GM12873 (cell line): ENCODE measurements at regions not wholly inside any gene's neighbourhood (a gene's known extent, or its start where the extent isn't known, plus 50 kb on each side); places are given as distances from the start of the nearest gene placed in this dataset.

Source experiments
- CTCF ChIP-seq: IDR thresholded peaks from 2 replicates; pipeline ENCODE4 v1.5.1; 2012; ENCODE audit warnings: low read depth, mild to moderate bottlenecking, moderate library complexity, low read length, control low read depth; ENCODE audit not compliant: insufficient read depth; ENCODE audit errors: missing control alignments

GRCh38 chr2:107461301-107461700 is 365.4 kb upstream of the RGPD4 start:
- no peak for TF ChIP-seq CTCF

GRCh38 chr2:107462181-107462580 is 364.5 kb upstream of the RGPD4 start:
- no peak for TF ChIP-seq CTCF

GRCh38 chr2:107466241-107466640 is 360.5 kb upstream of the RGPD4 start:
- no peak for TF ChIP-seq CTCF

DNA sequence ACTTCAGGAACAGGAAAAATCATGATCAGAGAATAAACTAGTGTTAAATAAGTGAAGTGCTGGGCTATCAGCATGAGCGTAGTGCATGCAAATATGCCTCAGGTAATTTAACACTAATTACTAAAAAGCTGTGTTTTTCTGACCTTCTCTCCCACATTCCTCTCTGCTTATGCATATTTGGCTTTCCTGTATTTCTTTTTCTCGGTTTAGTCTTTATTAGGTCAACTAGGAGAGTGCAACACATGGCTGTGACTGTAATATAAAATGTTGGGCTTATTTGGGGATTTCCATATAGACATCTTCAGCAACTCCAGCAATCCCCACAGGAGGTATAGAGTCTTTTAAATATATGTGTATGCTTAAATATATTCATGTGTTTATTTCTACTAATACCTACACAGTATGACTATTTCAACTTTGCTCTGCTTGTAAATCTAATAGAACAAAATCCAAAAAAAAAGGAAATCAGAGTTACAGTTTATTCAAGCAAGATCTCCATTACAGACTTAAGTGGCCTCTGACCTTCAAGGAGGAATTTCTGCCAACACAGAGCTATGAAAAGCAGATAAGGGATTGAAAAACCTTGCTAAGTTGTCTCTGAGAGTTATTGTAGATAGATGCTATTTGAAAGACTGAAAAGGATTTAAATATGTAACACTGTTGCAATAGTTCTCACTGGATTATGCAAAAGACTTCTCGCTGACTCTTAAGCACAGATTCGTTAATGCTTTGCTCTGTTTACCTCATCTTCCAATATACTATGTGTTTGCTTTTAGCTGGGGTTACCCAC is 359.5 kb upstream of the RGPD4 start:
- TF ChIP-seq CTCF = no peak

DNA sequence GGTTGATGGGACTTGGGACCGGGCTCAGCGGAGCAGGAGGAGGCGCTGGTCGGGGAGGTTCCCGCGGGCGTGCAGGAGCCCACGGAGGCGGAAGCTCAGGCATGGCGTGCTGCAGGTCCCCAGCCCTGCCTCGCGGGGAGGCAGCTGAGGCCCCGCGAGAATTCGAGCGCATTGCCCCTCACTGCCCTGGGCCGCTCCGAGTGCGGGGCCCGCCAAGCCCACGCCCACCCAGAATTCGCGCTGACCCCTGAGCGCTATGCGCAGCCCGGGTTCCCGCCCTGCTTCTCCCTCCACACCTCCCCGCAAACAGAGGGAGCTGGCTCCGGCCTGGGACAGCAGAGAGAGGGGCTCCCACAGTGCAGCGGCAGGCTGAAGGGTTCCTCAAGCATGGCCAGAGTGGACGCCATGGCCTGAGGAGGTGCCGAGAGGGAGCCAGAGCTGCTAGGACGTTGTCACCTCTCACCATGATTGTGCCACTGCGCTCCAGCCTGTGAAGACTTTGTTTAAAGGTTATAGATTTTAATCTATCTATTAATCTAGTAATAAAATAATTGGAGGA is 357.2 kb upstream of the RGPD4 start:
- no peak for TF ChIP-seq CTCF

GRCh38 chr2:107473150-107473549 is 353.5 kb upstream of the RGPD4 start:
- no peak for TF ChIP-seq CTCF

DNA sequence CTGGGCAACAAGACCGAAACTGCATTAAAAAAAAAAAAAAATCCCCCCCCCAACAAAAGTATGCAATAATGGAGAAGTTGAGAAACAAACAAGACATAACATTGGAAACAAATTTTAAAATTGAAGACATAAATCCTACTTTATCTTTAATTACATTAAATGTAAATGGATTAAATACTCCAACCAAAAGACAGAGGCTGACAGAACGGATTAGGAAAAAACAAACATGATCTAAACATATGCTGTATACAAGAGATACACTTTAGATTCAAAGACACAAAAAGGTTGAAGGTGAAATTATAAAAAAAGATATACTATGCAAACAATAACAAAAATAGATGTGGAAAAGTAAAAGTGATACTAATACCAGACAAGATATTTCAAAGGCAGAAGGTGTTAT is 350.8 kb upstream of the RGPD4 start:
- no peak for TF ChIP-seq CTCF
